ENCODE measurements at regions not wholly inside any gene's neighbourhood (a gene's known extent, or its start where the extent isn't known, plus 50 kb on each side); places are given as distances from the start of the nearest gene placed in this dataset.

- H3K36me3 Mint-ChIP-seq, result no peaks in the 10 kb centered on the region
- DNase-seq, result no peak
- H3K27ac Mint-ChIP-seq, result no peak overlapping the region
- H3K27ac ChIP-seq (ENCODE audit: low read length), result no peak overlapping the region
- peaks cover 0 to 8% of the 10 kb centered on the region in 2 donors for H3K27me3 Mint-ChIP-seq
- H3K9me3 ChIP-seq, result no peaks in the 10 kb centered on the region
- no peak overlapping the region for H3K4me3 Mint-ChIP-seq
- ChIA-PET POLR2A (no interaction called here), CTCF (no interaction called here)
- no peaks in the 10 kb centered on the region for H3K36me3 ChIP-seq (ENCODE audit: control insufficient read depth in 2 of 2, extremely low read depth in 1 of 2, insufficient read depth in 1 of 2, low read length in 1 of 2)
- H3K27me3 ChIP-seq (replicated peaks in 1 of 2; ENCODE audit: control insufficient read depth in 2 of 2, extremely low read depth in 1 of 2, insufficient read depth in 2 of 2, low read length in 1 of 2), result peaks cover 0 to 3% of the 10 kb centered on the region in 2 experiments
- 100% methylated on average over 1 of the region's 4 CpGs for WGBS (ENCODE audit: insufficient coverage)
- ATAC-seq (replicated peaks in 1 of 4), result no peak
- no peak overlapping the region for H3K4me3 ChIP-seq (ENCODE audit: control insufficient read depth in 1 of 2, extremely low read depth in 1 of 2, low read length in 1 of 2)
- H3K4me1 ChIP-seq (ENCODE audit: control insufficient read depth in 1 of 2, extremely low read depth in 1 of 2, insufficient read depth in 2 of 2, low read length in 2 of 2), result no peaks in the 10 kb centered on the region
- H3K9me3 Mint-ChIP-seq, result no peaks in the 10 kb centered on the region
- no peaks in the 10 kb centered on the region for H3K4me1 Mint-ChIP-seq
Observed at GRCh38 chr5:74063346-74063745, 437.4 kb downstream of the ARHGEF28 start.

GRCh38 chr5:74061292-74061691 is 435.3 kb downstream of the ARHGEF28 start:
- Mint-ChIP-seq H3K9me3 (no peaks in the 10 kb centered on the region), H3K36me3 (no peaks in the 10 kb centered on the region), H3K27ac (no peak overlapping the region), H3K4me3 (no peak overlapping the region), H3K4me1 (no peaks in the 10 kb centered on the region), H3K27me3 (peaks cover 4 to 10% of the 10 kb centered on the region in 2 donors)
- WGBS (ENCODE audit: insufficient coverage), result no CpG with 5 or more reads among the region's 1 CpG
- Histone ChIP-seq H3K4me1 (ENCODE audit: control insufficient read depth in 1 of 2, extremely low read depth in 1 of 2, insufficient read depth in 2 of 2, low read length in 2 of 2) (no peaks in the 10 kb centered on the region), H3K36me3 (ENCODE audit: control insufficient read depth in 2 of 2, extremely low read depth in 1 of 2, insufficient read depth in 1 of 2, low read length in 1 of 2) (no peaks in the 10 kb centered on the region), H3K4me3 (ENCODE audit: control insufficient read depth in 1 of 2, extremely low read depth in 1 of 2, low read length in 1 of 2) (no peak overlapping the region), H3K9me3 (no peaks in the 10 kb centered on the region), H3K27me3 (replicated peaks in 1 of 2; ENCODE audit: control insufficient read depth in 2 of 2, extremely low read depth in 1 of 2, insufficient read depth in 2 of 2, low read length in 1 of 2) (peaks cover 0 to 3% of the 10 kb centered on the region in 2 experiments), H3K27ac (ENCODE audit: low read length) (no peak overlapping the region)
- ChIA-PET CTCF (no interaction called here), POLR2A (no interaction called here)
- no peak for ATAC-seq (replicated peaks in 1 of 4)
- DNase-seq, result no peak

GRCh38 chr5:74059706-74060105 is 433.7 kb downstream of the ARHGEF28 start:
- Mint-ChIP-seq H3K36me3 (no peaks in the 10 kb centered on the region), H3K27me3 (peaks cover 4 to 17% of the 10 kb centered on the region in 2 donors), H3K9me3 (no peaks in the 10 kb centered on the region), H3K4me3 (no peak overlapping the region), H3K27ac (no peak overlapping the region), H3K4me1 (no peaks in the 10 kb centered on the region)
- Histone ChIP-seq H3K27me3 (replicated peaks in 1 of 2; ENCODE audit: control insufficient read depth in 2 of 2, extremely low read depth in 1 of 2, insufficient read depth in 2 of 2, low read length in 1 of 2) (peaks cover 0 to 3% of the 10 kb centered on the region in 2 experiments), H3K27ac (ENCODE audit: low read length) (no peak overlapping the region), H3K4me3 (ENCODE audit: control insufficient read depth in 1 of 2, extremely low read depth in 1 of 2, low read length in 1 of 2) (no peak overlapping the region), H3K36me3 (ENCODE audit: control insufficient read depth in 2 of 2, extremely low read depth in 1 of 2, insufficient read depth in 1 of 2, low read length in 1 of 2) (no peaks in the 10 kb centered on the region), H3K4me1 (ENCODE audit: control insufficient read depth in 1 of 2, extremely low read depth in 1 of 2, insufficient read depth in 2 of 2, low read length in 2 of 2) (no peaks in the 10 kb centered on the region), H3K9me3 (no peaks in the 10 kb centered on the region)
- CTCF ChIA-PET, result no interaction called here
- 44% methylated on average over 1 of the region's 1 CpG for WGBS (ENCODE audit: insufficient coverage)
- DNase-seq, result no peak
- ATAC-seq (replicated peaks in 1 of 4), result no peak
- POLR2A ChIA-PET, result no interaction called here

- Mint-ChIP-seq H3K9me3 (no peaks in the 10 kb centered on the region), H3K4me1 (no peaks in the 10 kb centered on the region), H3K27me3 (peaks cover 9 to 14% of the 10 kb centered on the region in 2 donors), H3K36me3 (no peaks in the 10 kb centered on the region), H3K27ac (no peak overlapping the region), H3K4me3 (no peak overlapping the region)
- DNase-seq, result peak in 1 of 35 experiments; percentile 4
- Histone ChIP-seq H3K4me3 (ENCODE audit: control insufficient read depth in 1 of 2, extremely low read depth in 1 of 2, low read length in 1 of 2) (no peak overlapping the region), H3K27ac (ENCODE audit: low read length) (no peak overlapping the region), H3K27me3 (replicated peaks in 1 of 2; ENCODE audit: control insufficient read depth in 2 of 2, extremely low read depth in 1 of 2, insufficient read depth in 2 of 2, low read length in 1 of 2) (peaks cover 0 to 3% of the 10 kb centered on the region in 2 experiments), H3K9me3 (no peaks in the 10 kb centered on the region), H3K36me3 (ENCODE audit: control insufficient read depth in 2 of 2, extremely low read depth in 1 of 2, insufficient read depth in 1 of 2, low read length in 1 of 2) (no peaks in the 10 kb centered on the region), H3K4me1 (ENCODE audit: control insufficient read depth in 1 of 2, extremely low read depth in 1 of 2, insufficient read depth in 2 of 2, low read length in 2 of 2) (no peaks in the 10 kb centered on the region)
- ChIA-PET POLR2A (no interaction called here), CTCF (no interaction called here)
- no peak for ATAC-seq (replicated peaks in 1 of 4)
Observed at GRCh38 chr5:74056789-74057164, 430.8 kb downstream of the ARHGEF28 start.

- H3K27me3 Mint-ChIP-seq, result peaks cover 9 to 14% of the 10 kb centered on the region in 2 donors
- H3K9me3 ChIP-seq, result no peaks in the 10 kb centered on the region
- no peaks in the 10 kb centered on the region for H3K4me1 Mint-ChIP-seq
- no peak overlapping the region for H3K4me3 Mint-ChIP-seq
- ChIA-PET POLR2A (no interaction called here), CTCF (no interaction called here)
- no peaks in the 10 kb centered on the region for H3K36me3 ChIP-seq (ENCODE audit: control insufficient read depth in 2 of 2, extremely low read depth in 1 of 2, insufficient read depth in 1 of 2, low read length in 1 of 2)
- H3K27ac ChIP-seq (ENCODE audit: low read length), result no peak overlapping the region
- no peak for ATAC-seq (replicated peaks in 1 of 4)
- WGBS (ENCODE audit: insufficient coverage), result 83% methylated on average over 1 of the region's 7 CpGs
- H3K36me3 Mint-ChIP-seq, result no peaks in the 10 kb centered on the region
- peaks cover 0 to 3% of the 10 kb centered on the region in 2 experiments for H3K27me3 ChIP-seq (replicated peaks in 1 of 2; ENCODE audit: control insufficient read depth in 2 of 2, extremely low read depth in 1 of 2, insufficient read depth in 2 of 2, low read length in 1 of 2)
- DNase-seq, result no peak
- H3K9me3 Mint-ChIP-seq, result no peaks in the 10 kb centered on the region
- H3K4me1 ChIP-seq (ENCODE audit: control insufficient read depth in 1 of 2, extremely low read depth in 1 of 2, insufficient read depth in 2 of 2, low read length in 2 of 2), result no peaks in the 10 kb centered on the region
- H3K4me3 ChIP-seq (ENCODE audit: control insufficient read depth in 1 of 2, extremely low read depth in 1 of 2, low read length in 1 of 2), result no peak overlapping the region
- H3K27ac Mint-ChIP-seq, result no peak overlapping the region
Observed at GRCh38 chr5:74056107-74056788, 430.3 kb downstream of the ARHGEF28 start.

- ATAC-seq (replicated peaks in 1 of 4) (no peak), DNase-seq (no peak)
- no peaks in the 10 kb centered on the region for H3K4me1 ChIP-seq (ENCODE audit: control insufficient read depth in 1 of 2, extremely low read depth in 1 of 2, insufficient read depth in 2 of 2, low read length in 2 of 2)
- H3K27me3 ChIP-seq (replicated peaks in 1 of 2; ENCODE audit: control insufficient read depth in 2 of 2, extremely low read depth in 1 of 2, insufficient read depth in 2 of 2, low read length in 1 of 2), result peaks cover 0 to 3% of the 10 kb centered on the region in 2 experiments
- no peak overlapping the region for H3K4me3 ChIP-seq (ENCODE audit: control insufficient read depth in 1 of 2, extremely low read depth in 1 of 2, low read length in 1 of 2)
- CTCF ChIA-PET, result no interaction called here
- no peaks in the 10 kb centered on the region for H3K4me1 Mint-ChIP-seq
- H3K27ac Mint-ChIP-seq, result no peak overlapping the region
- no peaks in the 10 kb centered on the region for H3K9me3 ChIP-seq
- WGBS (ENCODE audit: insufficient coverage), result 79% methylated on average over 3 of the region's 7 CpGs
- H3K36me3 Mint-ChIP-seq, result no peaks in the 10 kb centered on the region
- no peak overlapping the region for H3K4me3 Mint-ChIP-seq
- H3K27ac ChIP-seq (ENCODE audit: low read length), result no peak overlapping the region
- H3K27me3 Mint-ChIP-seq, result peaks cover 9 to 14% of the 10 kb centered on the region in 2 donors
- no peaks in the 10 kb centered on the region for H3K36me3 ChIP-seq (ENCODE audit: control insufficient read depth in 2 of 2, extremely low read depth in 1 of 2, insufficient read depth in 1 of 2, low read length in 1 of 2)
- no peaks in the 10 kb centered on the region for H3K9me3 Mint-ChIP-seq
- POLR2A ChIA-PET, result no interaction called here
Observed at GRCh38 chr5:74055486-74056106, 429.6 kb downstream of the ARHGEF28 start.

Data from T-cell (primary cell).